GM10248 (cell line): ENCODE measurements at regions not wholly inside any gene's neighbourhood (a gene's known extent, or its start where the extent isn't known, plus 50 kb on each side); places are given as distances from the start of the nearest gene placed in this dataset.

Source experiments
- CTCF ChIA-PET: fragments of 300-600 bp; sonication (Branson Sonifier 250); formaldehyde crosslinking; extraction: SDS; loops from one replicate; lab custom pipeline; 2021; ENCODE audit warnings: antibody characterized with exemption; lab: Yijun Ruan, JAX
- POLR2A ChIA-PET: fragments of 350-650 bp; sonication (Branson Sonifier 250); formaldehyde crosslinking; extraction: SDS; loops from one replicate; lab custom pipeline; 2020; ENCODE audit warnings: antibody characterized with exemption; lab: Yijun Ruan, JAX
- DNase-seq: peaks from one replicate; pipeline ENCODE4 v3.0.0; 2012; ENCODE audit errors: extremely low spot score
- TF ChIP-seq, protein P1 (sequence below): IDR thresholded peaks from 2 replicates; pipeline ENCODE4 v1.5.1; 2012; ENCODE audit warnings: mild to moderate bottlenecking, low read depth; ENCODE audit errors: extremely low read depth, missing control alignments, control extremely low read depth

DNA sequence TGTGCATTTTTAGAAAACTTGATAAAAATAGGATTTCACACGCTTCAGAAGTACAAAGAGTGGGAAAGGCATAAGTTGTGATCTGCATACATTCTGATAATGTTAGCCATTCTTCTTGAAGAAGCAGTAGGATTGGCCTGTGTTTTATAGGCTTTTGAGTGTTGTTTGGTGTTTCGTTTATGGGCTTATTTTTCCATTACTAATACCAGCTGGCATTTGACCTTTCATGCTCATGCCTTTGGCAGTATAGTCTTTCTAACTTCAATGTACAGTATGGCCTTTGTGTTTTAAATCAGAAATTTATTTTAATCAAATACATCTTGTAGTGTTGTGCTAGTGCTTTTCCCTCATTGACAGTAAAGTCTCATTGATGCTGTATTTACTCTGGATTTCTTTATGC lies 51.5 kb upstream of the SLC4A4 start:
- TF ChIP-seq, protein P1, sequence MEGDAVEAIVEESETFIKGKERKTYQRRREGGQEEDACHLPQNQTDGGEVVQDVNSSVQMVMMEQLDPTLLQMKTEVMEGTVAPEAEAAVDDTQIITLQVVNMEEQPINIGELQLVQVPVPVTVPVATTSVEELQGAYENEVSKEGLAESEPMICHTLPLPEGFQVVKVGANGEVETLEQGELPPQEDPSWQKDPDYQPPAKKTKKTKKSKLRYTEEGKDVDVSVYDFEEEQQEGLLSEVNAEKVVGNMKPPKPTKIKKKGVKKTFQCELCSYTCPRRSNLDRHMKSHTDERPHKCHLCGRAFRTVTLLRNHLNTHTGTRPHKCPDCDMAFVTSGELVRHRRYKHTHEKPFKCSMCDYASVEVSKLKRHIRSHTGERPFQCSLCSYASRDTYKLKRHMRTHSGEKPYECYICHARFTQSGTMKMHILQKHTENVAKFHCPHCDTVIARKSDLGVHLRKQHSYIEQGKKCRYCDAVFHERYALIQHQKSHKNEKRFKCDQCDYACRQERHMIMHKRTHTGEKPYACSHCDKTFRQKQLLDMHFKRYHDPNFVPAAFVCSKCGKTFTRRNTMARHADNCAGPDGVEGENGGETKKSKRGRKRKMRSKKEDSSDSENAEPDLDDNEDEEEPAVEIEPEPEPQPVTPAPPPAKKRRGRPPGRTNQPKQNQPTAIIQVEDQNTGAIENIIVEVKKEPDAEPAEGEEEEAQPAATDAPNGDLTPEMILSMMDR: no peak
- ChIA-PET CTCF (interaction anchor here (1.2 kb wide), 1 partner anchor 220 kb away, joined by 3 read pairs; no protein-coding TSS in a partner anchor), POLR2A (no interaction called here)
- no peak for DNase-seq

DNA sequence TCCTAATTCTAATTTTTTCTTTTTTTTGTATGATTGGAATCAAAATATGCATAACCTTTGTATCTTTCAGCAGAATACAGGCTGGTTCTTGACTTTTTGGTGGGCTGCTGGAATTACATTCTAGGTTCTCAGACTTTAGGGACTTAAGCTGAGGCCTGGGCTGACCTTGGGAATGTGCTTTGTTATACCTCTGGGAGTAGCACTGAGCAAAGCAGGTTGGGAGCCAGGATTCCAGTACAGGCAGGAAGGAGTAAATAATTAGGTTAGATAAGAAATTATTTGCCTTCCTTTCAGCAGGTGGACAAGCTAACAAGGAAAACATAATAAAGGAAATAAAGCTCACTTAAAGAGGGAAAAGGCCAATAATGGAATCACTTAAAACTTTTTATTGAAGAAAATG lies 49.9 kb upstream of the SLC4A4 start:
- ChIA-PET POLR2A (no interaction called here), CTCF (interaction anchor here (2.6 kb wide), 1 partner anchor 16 kb away, joined by 9 read pairs; no protein-coding TSS in a partner anchor)
- no peak for DNase-seq
- TF ChIP-seq, protein P1: no peak
